OCI-LY7 (cell line): ENCODE measurements at regions not wholly inside any gene's neighbourhood (a gene's known extent, or its start where the extent isn't known, plus 50 kb on each side); places are given as distances from the start of the nearest gene placed in this dataset.

Experiments
- BruUV-seq: library from RNA; stranded (reverse); fragments of 400-500 nt; replicated peaks from 2 replicates; lab custom pipeline; 2021; lab: Mats Ljungman, UMichigan
- CTCF ChIA-PET: fragments of 300-600 bp; sonication (Branson Sonifier 250); formaldehyde crosslinking; loops from one replicate; lab custom pipeline; 2022; ENCODE audit warnings: antibody characterized with exemption; ENCODE audit not compliant: unreplicated experiment; lab: Charles Lee
- POLR2A ChIA-PET: fragments of 300-600 bp; sonication (Branson Sonifier 250); formaldehyde crosslinking; loops from one replicate; lab custom pipeline; 2022; ENCODE audit warnings: antibody characterized with exemption; lab: Charles Lee
- DNase-seq: peaks from one replicate; pipeline ENCODE4 v3.0.0-alpha.2; 2015; ENCODE audit warnings: low spot score
- H2AFZ ChIP-seq: fragments of 200-600 bp; sonication (generic), shearing (Covaris generic); 2 replicates; pipeline ENCODE4 v1.6.1; 2014; ENCODE audit warnings: mild to moderate bottlenecking, antibody characterized with exemption, low read length, moderate library complexity
- H3K27ac ChIP-seq: fragments of 200-600 bp; sonication (generic); 2 replicates; pipeline ENCODE4 v1.5.1; 2014; ENCODE audit warnings: mixed run types, low read depth, mild to moderate bottlenecking, moderate library complexity, low read length, inconsistent platforms; ENCODE audit not compliant: poor library complexity, severe bottlenecking
- H3K36me3 ChIP-seq: fragments of 200-600 bp; sonication (generic); 2 replicates; pipeline ENCODE4 v1.6.1; 2014; ENCODE audit warnings: mild to moderate bottlenecking, antibody characterized with exemption, low read length, moderate library complexity, mixed read lengths; ENCODE audit not compliant: insufficient read depth
- H3K4me1 ChIP-seq: fragments of 200-600 bp; sonication (generic); 2 replicates; pipeline ENCODE4 v1.5.1; 2014; ENCODE audit warnings: mild to moderate bottlenecking, low read length; ENCODE audit not compliant: insufficient read depth, poor library complexity, severe bottlenecking
- H3K4me2 ChIP-seq: fragments of 200-600 bp; sonication (generic); 2 replicates; pipeline ENCODE4 v1.6.1; 2014; ENCODE audit warnings: mild to moderate bottlenecking, low read length
- H3K4me3 ChIP-seq: fragments of 200-600 bp; sonication (generic); 2 replicates; pipeline ENCODE4 v1.5.1; 2014; ENCODE audit warnings: mild to moderate bottlenecking, low read depth, low read length; ENCODE audit not compliant: poor library complexity, severe bottlenecking
- H3K79me2 ChIP-seq: fragments of 200-600 bp; sonication (generic); 2 replicates; pipeline ENCODE4 v1.6.1; 2016; ENCODE audit warnings: low read depth, mild to moderate bottlenecking, low read length, moderate library complexity, mixed read lengths; ENCODE audit not compliant: insufficient read depth
- H3K9me2 ChIP-seq: fragments of 200-600 bp; sonication (generic); 2 replicates; pipeline ENCODE4 v1.6.1; 2016; ENCODE audit warnings: mild to moderate bottlenecking, low read length, mixed read lengths; ENCODE audit not compliant: insufficient read depth
- H3K9me3 ChIP-seq: fragments of 200-600 bp; sonication (generic); 2 replicates; pipeline ENCODE4 v1.6.1; 2014; ENCODE audit warnings: mild to moderate bottlenecking, mixed run types, low read length, mixed read lengths
- H4K20me1 ChIP-seq: fragments of 200-600 bp; sonication (generic); 2 replicates; pipeline ENCODE4 v1.6.1; 2014; ENCODE audit warnings: mild to moderate bottlenecking, antibody characterized with exemption, low read length, moderate library complexity, mixed read lengths; ENCODE audit not compliant: insufficient read depth
- EZH2phosphoT487 ChIP-seq: fragments of 200-600 bp; sonication (generic); IDR thresholded peaks from 2 replicates; pipeline ENCODE4 v1.6.1; 2018; ENCODE audit warnings: low read depth, borderline replicate concordance, mild to moderate bottlenecking, mixed run types, antibody characterized with exemption, low read length, moderate library complexity, mixed read lengths
- intact Hi-C: fragments of 100-400 bp; cut with micrococcal nuclease; formaldehyde crosslinking; loops from one replicate; pipeline ENCODE4 v1.10.0; 2022; ENCODE audit not compliant: unreplicated experiment
- TF ChIP-seq, protein P1 (sequence below): fragments of 200-600 bp; sonication (generic); conservative IDR thresholded peaks from 2 replicates; pipeline ENCODE4 v1.5.1; 2014; ENCODE audit warnings: mild to moderate bottlenecking, antibody characterized with exemption, low read length, moderate library complexity, mixed read lengths

DNA sequence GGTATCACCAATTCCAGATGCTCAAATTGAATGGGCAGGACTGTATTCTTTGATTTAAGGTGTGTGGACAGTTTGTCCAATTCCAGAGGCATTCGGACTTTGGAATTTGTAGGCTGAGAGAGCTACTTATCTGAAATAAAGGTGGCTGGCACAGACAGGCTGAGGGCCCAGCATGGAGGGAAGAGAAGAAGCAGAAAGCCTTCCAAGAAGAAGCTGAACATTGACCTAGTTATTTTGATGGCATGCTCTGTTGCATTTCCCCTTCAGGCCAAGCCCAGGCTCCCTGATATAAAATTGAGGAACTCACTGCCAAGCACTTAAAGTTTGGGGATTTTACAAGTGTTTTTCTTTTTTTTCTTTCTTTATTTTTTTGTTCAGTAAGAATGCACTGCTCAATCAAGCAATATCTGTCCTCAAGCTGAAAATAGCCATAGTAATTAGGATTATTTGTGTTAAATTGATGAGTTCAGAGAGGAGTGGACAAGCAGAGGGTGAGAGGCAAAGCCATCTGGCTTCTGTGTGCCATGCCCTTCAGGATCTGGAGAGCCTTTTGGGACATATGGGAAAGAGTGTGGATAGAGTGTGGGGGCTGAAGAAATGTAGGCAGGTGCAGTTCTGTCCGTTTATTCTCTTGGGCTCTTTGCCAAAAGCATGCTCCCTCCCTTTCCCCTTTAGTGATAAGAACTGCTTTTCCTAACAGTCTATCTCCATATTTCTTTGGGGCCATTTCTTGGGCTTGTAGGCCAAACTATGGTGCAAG lies 148.9 kb downstream of the OXSM start:
- no peaks in the 10 kb centered on the region for H3K36me3 ChIP-seq
- H3K4me1 ChIP-seq, result no peaks in the 10 kb centered on the region
- no peaks in the 10 kb centered on the region for H4K20me1 ChIP-seq
- H3K4me2 ChIP-seq, result no peak overlapping the region
- no peaks in the 10 kb centered on the region for H3K79me2 ChIP-seq
- ChIA-PET CTCF (no interaction called here), POLR2A (no interaction called here)
- no peak overlapping the region for H3K27ac ChIP-seq
- no peak for TF ChIP-seq EZH2phosphoT487
- TF ChIP-seq, protein P1, sequence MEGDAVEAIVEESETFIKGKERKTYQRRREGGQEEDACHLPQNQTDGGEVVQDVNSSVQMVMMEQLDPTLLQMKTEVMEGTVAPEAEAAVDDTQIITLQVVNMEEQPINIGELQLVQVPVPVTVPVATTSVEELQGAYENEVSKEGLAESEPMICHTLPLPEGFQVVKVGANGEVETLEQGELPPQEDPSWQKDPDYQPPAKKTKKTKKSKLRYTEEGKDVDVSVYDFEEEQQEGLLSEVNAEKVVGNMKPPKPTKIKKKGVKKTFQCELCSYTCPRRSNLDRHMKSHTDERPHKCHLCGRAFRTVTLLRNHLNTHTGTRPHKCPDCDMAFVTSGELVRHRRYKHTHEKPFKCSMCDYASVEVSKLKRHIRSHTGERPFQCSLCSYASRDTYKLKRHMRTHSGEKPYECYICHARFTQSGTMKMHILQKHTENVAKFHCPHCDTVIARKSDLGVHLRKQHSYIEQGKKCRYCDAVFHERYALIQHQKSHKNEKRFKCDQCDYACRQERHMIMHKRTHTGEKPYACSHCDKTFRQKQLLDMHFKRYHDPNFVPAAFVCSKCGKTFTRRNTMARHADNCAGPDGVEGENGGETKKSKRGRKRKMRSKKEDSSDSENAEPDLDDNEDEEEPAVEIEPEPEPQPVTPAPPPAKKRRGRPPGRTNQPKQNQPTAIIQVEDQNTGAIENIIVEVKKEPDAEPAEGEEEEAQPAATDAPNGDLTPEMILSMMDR, result no peak
- no peak overlapping the region for H3K4me3 ChIP-seq
- no peak overlapping the region for H2AFZ ChIP-seq
- no peak for DNase-seq
- H3K9me3 ChIP-seq, result no peaks in the 10 kb centered on the region
- H3K9me2 ChIP-seq, result no peaks in the 10 kb centered on the region
- no TSS peak for BruUV-seq
- intact Hi-C loops, result no loop called here

DNA sequence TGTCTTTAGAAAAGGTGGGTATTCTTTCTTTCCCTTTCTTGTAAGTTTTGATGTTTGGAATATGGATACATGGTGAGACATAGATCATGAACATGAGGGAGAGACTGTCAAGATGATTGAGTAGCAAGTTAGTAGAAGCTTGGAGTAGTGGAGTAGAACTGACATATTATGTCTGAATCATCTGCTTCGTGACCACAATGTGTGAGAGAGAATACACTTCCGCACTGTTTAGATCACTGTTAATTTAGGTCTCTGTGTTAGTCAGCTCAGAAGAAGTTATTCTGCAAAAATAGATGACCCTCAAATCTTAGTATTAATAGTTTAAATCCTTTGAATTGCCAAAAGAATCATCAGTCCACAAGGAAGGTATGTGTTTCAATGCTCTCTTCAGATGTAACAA lies 151.0 kb downstream of the OXSM start:
- Histone ChIP-seq H3K27ac (no peak overlapping the region), H3K4me1 (no peaks in the 10 kb centered on the region), H3K36me3 (no peaks in the 10 kb centered on the region), H3K79me2 (no peaks in the 10 kb centered on the region), H2AFZ (no peak overlapping the region), H4K20me1 (no peaks in the 10 kb centered on the region), H3K9me3 (no peaks in the 10 kb centered on the region), H3K9me2 (no peaks in the 10 kb centered on the region), H3K4me2 (no peak overlapping the region), H3K4me3 (no peak overlapping the region)
- POLR2A ChIA-PET, result interaction anchor here (0.6 kb wide), 1 partner anchor 828 kb away, joined by 3 read pairs; no protein-coding TSS in a partner anchor
- no peak for DNase-seq
- TF ChIP-seq, protein P1, result no peak
- no peak for TF ChIP-seq EZH2phosphoT487
- CTCF ChIA-PET, result no interaction called here
- BruUV-seq, result no TSS peak
- intact Hi-C loops, result no loop called here

DNA sequence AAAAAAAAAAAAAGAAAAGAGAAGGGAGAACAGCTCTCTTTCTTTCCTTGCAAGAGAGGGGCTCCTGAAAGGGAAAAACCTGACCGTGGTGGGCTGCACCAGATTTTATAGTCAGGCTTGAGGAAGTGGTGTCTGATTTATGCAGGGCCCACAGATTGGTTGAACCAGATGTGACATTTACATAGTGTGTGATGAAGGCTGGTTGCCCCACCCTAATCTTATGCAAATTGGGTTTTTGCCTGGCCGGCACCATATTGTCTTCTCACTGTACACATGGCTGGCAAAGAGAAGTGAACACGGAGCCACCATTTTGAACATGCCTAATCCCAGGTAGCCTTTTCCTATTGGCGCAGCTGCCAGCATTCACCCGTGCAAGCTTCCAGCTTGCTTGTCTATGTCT lies 154.4 kb downstream of the OXSM start:
- intact Hi-C loops, result no loop called here
- Histone ChIP-seq H3K4me2 (no peak overlapping the region), H3K9me3 (no peaks in the 10 kb centered on the region), H3K36me3 (no peaks in the 10 kb centered on the region), H4K20me1 (no peaks in the 10 kb centered on the region), H3K4me1 (no peaks in the 10 kb centered on the region), H3K27ac (no peak overlapping the region), H2AFZ (no peak overlapping the region), H3K79me2 (no peaks in the 10 kb centered on the region), H3K4me3 (no peak overlapping the region), H3K9me2 (no peaks in the 10 kb centered on the region)
- BruUV-seq, result no TSS peak
- TF ChIP-seq, protein P1, result no peak
- no peak for TF ChIP-seq EZH2phosphoT487
- ChIA-PET POLR2A (no interaction called here), CTCF (no interaction called here)
- no peak for DNase-seq
